ENCODE measurements at regions not wholly inside any gene's neighbourhood (a gene's known extent, or its start where the extent isn't known, plus 50 kb on each side); places are given as distances from the start of the nearest gene placed in this dataset.

- no peak for TF ChIP-seq POLR2A (IDR thresholded peaks at IDR 0.05)
- no peak for TF ChIP-seq POLR2AphosphoS5 (IDR thresholded peaks at IDR 0.05)
- TF ChIP-seq EP300 (IDR thresholded peaks at IDR 0.05), result no peak
- no peak for TF ChIP-seq CTCF (IDR thresholded peaks at IDR 0.05)
- no peak for DNase-seq
- Histone ChIP-seq H3K27me3 (no peaks in the 10 kb centered on the region), H3K9me3 (no peaks in the 10 kb centered on the region), H3K27ac (no peak overlapping the region), H3K4me1 (no peaks in the 10 kb centered on the region), H3K36me3 (no peaks in the 10 kb centered on the region), H3K4me3 (no peak overlapping the region)
- intact Hi-C loops (cut with DNase I), result no loop called here
Measured at GRCh38 chr1:103372866-103373265, 152.6 kb upstream of the RNPC3 start.

GRCh38 chr1:103371234-103371633, 154.3 kb upstream of the RNPC3 start:
- DNase-seq, result no peak
- Histone ChIP-seq H3K4me3 (no peak overlapping the region), H3K36me3 (no peaks in the 10 kb centered on the region), H3K4me1 (no peaks in the 10 kb centered on the region), H3K27me3 (no peaks in the 10 kb centered on the region), H3K27ac (no peak overlapping the region), H3K9me3 (no peaks in the 10 kb centered on the region)
- 60 to 75% methylated on average over 2 of the region's 2 CpGs for WGBS, 2 donors
- intact Hi-C loops (cut with DNase I), result no loop called here
- TF ChIP-seq EP300 (IDR thresholded peaks at IDR 0.05), result no peak
- no peak for TF ChIP-seq POLR2A (IDR thresholded peaks at IDR 0.05)
- TF ChIP-seq POLR2AphosphoS5 (IDR thresholded peaks at IDR 0.05), result no peak
- no peak for TF ChIP-seq CTCF (IDR thresholded peaks at IDR 0.05)

GRCh38 chr1:103367186-103367585, 158.3 kb upstream of the RNPC3 start:
- Histone ChIP-seq H3K27me3 (no peaks in the 10 kb centered on the region), H3K36me3 (no peaks in the 10 kb centered on the region), H3K4me3 (no peak overlapping the region), H3K4me1 (no peaks in the 10 kb centered on the region), H3K9me3 (no peaks in the 10 kb centered on the region), H3K27ac (no peak overlapping the region)
- intact Hi-C loops (cut with DNase I), result no loop called here
- no peak for TF ChIP-seq POLR2AphosphoS5 (IDR thresholded peaks at IDR 0.05)
- TF ChIP-seq EP300 (IDR thresholded peaks at IDR 0.05), result no peak
- TF ChIP-seq POLR2A (IDR thresholded peaks at IDR 0.05), result no peak
- no peak for TF ChIP-seq CTCF (IDR thresholded peaks at IDR 0.05)
- 71 to 84% methylated on average over 4 of the region's 4 CpGs for WGBS, 2 donors
- DNase-seq, result no peak

- H3K4me1 ChIP-seq, result no peaks in the 10 kb centered on the region
- no peak for TF ChIP-seq POLR2A (IDR thresholded peaks at IDR 0.05)
- TF ChIP-seq CTCF (IDR thresholded peaks at IDR 0.05), result no peak
- TF ChIP-seq EP300 (IDR thresholded peaks at IDR 0.05), result no peak
- TF ChIP-seq POLR2AphosphoS5 (IDR thresholded peaks at IDR 0.05), result no peak
- H3K4me3 ChIP-seq, result no peak overlapping the region
- DNase-seq, result no peak
- intact Hi-C loops (cut with DNase I), result no loop called here
- H3K27ac ChIP-seq, result no peak overlapping the region
- WGBS, 2 donors, result 86 to 91% methylated on average over 5 of the region's 5 CpGs
- H3K36me3 ChIP-seq, result no peaks in the 10 kb centered on the region
- H3K9me3 ChIP-seq, result no peaks in the 10 kb centered on the region
- no peaks in the 10 kb centered on the region for H3K27me3 ChIP-seq
Measured at GRCh38 chr1:103365860-103366569, 159.5 kb upstream of the RNPC3 start.

GRCh38 chr1:103363008-103363365, 162.5 kb upstream of the RNPC3 start:
- H3K4me1 ChIP-seq, result no peaks in the 10 kb centered on the region
- TF ChIP-seq POLR2AphosphoS5 (IDR thresholded peaks at IDR 0.05) (no peak), CTCF (IDR thresholded peaks at IDR 0.05) (no peak), POLR2A (IDR thresholded peaks at IDR 0.05) (no peak), EP300 (IDR thresholded peaks at IDR 0.05) (no peak)
- H3K36me3 ChIP-seq, result no peaks in the 10 kb centered on the region
- H3K27ac ChIP-seq, result no peak overlapping the region
- intact Hi-C loops (cut with DNase I), result no loop called here
- no peaks in the 10 kb centered on the region for H3K27me3 ChIP-seq
- no peak overlapping the region for H3K4me3 ChIP-seq
- whole genome bisulfite sequencing, 2 donors, result 85 to 90% methylated on average over 5 of the region's 5 CpGs
- no peaks in the 10 kb centered on the region for H3K9me3 ChIP-seq
- no peak for DNase-seq

Measured in sigmoid colon (tissue), 6 donors.